Suprapubic skin (tissue), 4 donors: ENCODE measurements at regions not wholly inside any gene's neighbourhood (a gene's known extent, or its start where the extent isn't known, plus 50 kb on each side); places are given as distances from the start of the nearest gene placed in this dataset.

Source experiments
- EP300 ChIP-seq: sonication (generic); formaldehyde crosslinking; IDR thresholded peaks from one replicate; pipeline ENCODE4 v1.6.1; 2017; ENCODE audit warnings: antibody characterized with exemption
- POLR2A ChIP-seq, 2 donors: fragments of 450-650 bp; IDR thresholded peaks; one replicate each; pipeline ENCODE4 v1.6.1; 2017; ENCODE audit warnings: antibody characterized with exemption in 2 of 2, mild to moderate bottlenecking in 2 of 2, moderate library complexity in 2 of 2
- POLR2AphosphoS5 ChIP-seq, 3 donors: sonication (generic); formaldehyde crosslinking; IDR thresholded peaks; one replicate each; pipeline ENCODE4 v1.6.1; 2017; ENCODE audit warnings: antibody characterized with exemption in 3 of 3
- TF ChIP-seq, protein P1 (sequence below), 2 donors: fragments of 200-600 bp in 1 of 2; fragments of 450-650 bp in 1 of 2; sonication (generic) in 1 of 2; IDR thresholded peaks; one replicate each; pipeline ENCODE4 v1.5.1; 2016 to 2019; ENCODE audit warnings: antibody characterized with exemption in 2 of 2, mild to moderate bottlenecking in 1 of 2, moderate library complexity in 1 of 2

- no peak for TF ChIP-seq POLR2A (IDR thresholded peaks at IDR 0.05)
- TF ChIP-seq, protein P1, sequence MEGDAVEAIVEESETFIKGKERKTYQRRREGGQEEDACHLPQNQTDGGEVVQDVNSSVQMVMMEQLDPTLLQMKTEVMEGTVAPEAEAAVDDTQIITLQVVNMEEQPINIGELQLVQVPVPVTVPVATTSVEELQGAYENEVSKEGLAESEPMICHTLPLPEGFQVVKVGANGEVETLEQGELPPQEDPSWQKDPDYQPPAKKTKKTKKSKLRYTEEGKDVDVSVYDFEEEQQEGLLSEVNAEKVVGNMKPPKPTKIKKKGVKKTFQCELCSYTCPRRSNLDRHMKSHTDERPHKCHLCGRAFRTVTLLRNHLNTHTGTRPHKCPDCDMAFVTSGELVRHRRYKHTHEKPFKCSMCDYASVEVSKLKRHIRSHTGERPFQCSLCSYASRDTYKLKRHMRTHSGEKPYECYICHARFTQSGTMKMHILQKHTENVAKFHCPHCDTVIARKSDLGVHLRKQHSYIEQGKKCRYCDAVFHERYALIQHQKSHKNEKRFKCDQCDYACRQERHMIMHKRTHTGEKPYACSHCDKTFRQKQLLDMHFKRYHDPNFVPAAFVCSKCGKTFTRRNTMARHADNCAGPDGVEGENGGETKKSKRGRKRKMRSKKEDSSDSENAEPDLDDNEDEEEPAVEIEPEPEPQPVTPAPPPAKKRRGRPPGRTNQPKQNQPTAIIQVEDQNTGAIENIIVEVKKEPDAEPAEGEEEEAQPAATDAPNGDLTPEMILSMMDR (IDR thresholded peaks at IDR 0.05): no peak
- no peak for TF ChIP-seq POLR2AphosphoS5 (IDR thresholded peaks at IDR 0.05)
- TF ChIP-seq EP300: no peak
Observed at GRCh38 chr1:177573901-177574300, 396.0 kb downstream of the SEC16B start.
